ENCODE measurements at regions not wholly inside any gene's neighbourhood (a gene's known extent, or its start where the extent isn't known, plus 50 kb on each side); places are given as distances from the start of the nearest gene placed in this dataset.

- no peak overlapping the region for H3K27ac ChIP-seq
- DNase-seq (ENCODE audit: low read depth, low spot score), result no peak
Measured at GRCh38 chr13:62022369-62022768, 606.7 kb upstream of the PCDH20 start.

- H3K27ac ChIP-seq, result no peak overlapping the region
- no peak for DNase-seq (ENCODE audit: low read depth, low spot score)
Measured at GRCh38 chr13:62019858-62020257, 604.2 kb upstream of the PCDH20 start.

GRCh38 chr13:62014299-62014698, 598.6 kb upstream of the PCDH20 start:
- H3K27ac ChIP-seq, result no peak overlapping the region
- no peak for DNase-seq (ENCODE audit: low read depth, low spot score)

GRCh38 chr13:62003452-62003851, 587.8 kb upstream of the PCDH20 start:
- H3K27ac ChIP-seq, result no peak overlapping the region
- no peak for DNase-seq (ENCODE audit: low read depth, low spot score)

GRCh38 chr13:61994174-61994573, 578.5 kb upstream of the PCDH20 start:
- no peak for DNase-seq (ENCODE audit: low read depth, low spot score)

GRCh38 chr13:61989978-61990377, 574.3 kb upstream of the PCDH20 start:
- DNase-seq (ENCODE audit: low read depth, low spot score), result no peak

More at GRCh38 chr13:61994174-61994573, 578.5 kb upstream of the PCDH20 start:
- H3K27ac ChIP-seq, result no peak overlapping the region

GRCh38 chr13:61988810-61989209, 573.2 kb upstream of the PCDH20 start:
- no peak for DNase-seq (ENCODE audit: low read depth, low spot score)
- no peak overlapping the region for H3K27ac ChIP-seq

More at GRCh38 chr13:61989978-61990377, 574.3 kb upstream of the PCDH20 start:
- H3K27ac ChIP-seq, result no peak overlapping the region

GRCh38 chr13:61975001-61975400, 559.4 kb upstream of the PCDH20 start:
- no peak for DNase-seq (ENCODE audit: low read depth, low spot score)
- H3K27ac ChIP-seq, result no peak overlapping the region

- no peak for DNase-seq (ENCODE audit: low read depth, low spot score)
- H3K27ac ChIP-seq, result no peak overlapping the region
Measured at GRCh38 chr13:61965756-61966155, 550.1 kb upstream of the PCDH20 start.

- H3K27ac ChIP-seq, result no peak overlapping the region
- no peak for DNase-seq (ENCODE audit: low read depth, low spot score)
Measured at GRCh38 chr13:61960981-61961380, 545.3 kb upstream of the PCDH20 start.

- DNase-seq (ENCODE audit: low read depth, low spot score), result no peak
- H3K27ac ChIP-seq, result no peak overlapping the region
Measured at GRCh38 chr13:61954092-61954491, 538.4 kb upstream of the PCDH20 start.

- H3K27ac ChIP-seq, result no peak overlapping the region
- no peak for DNase-seq (ENCODE audit: low read depth, low spot score)
Measured at GRCh38 chr13:61950828-61951227, 535.2 kb upstream of the PCDH20 start.

GRCh38 chr13:61944329-61944929, 528.8 kb upstream of the PCDH20 start:
- H3K27ac ChIP-seq, result no peak overlapping the region
- DNase-seq (ENCODE audit: low read depth, low spot score), result no peak

GRCh38 chr13:61935710-61936109, 520.1 kb upstream of the PCDH20 start:
- no peak overlapping the region for H3K27ac ChIP-seq
- DNase-seq (ENCODE audit: low read depth, low spot score), result no peak

- no peak for DNase-seq (ENCODE audit: low read depth, low spot score)
- H3K27ac ChIP-seq, result no peak overlapping the region
Measured at GRCh38 chr13:61927648-61928047, 512.0 kb upstream of the PCDH20 start.

- DNase-seq (ENCODE audit: low read depth, low spot score), result no peak
- no peak overlapping the region for H3K27ac ChIP-seq
Measured at GRCh38 chr13:61918841-61919240, 503.2 kb upstream of the PCDH20 start.

- DNase-seq (ENCODE audit: low read depth, low spot score), result no peak
- H3K27ac ChIP-seq, result no peak overlapping the region
Measured at GRCh38 chr13:61916483-61916882, 500.8 kb upstream of the PCDH20 start.

- no peak for DNase-seq (ENCODE audit: low read depth, low spot score)
- H3K27ac ChIP-seq, result no peak overlapping the region
Measured at GRCh38 chr13:61913183-61913582, 497.5 kb upstream of the PCDH20 start.

- no peak for DNase-seq (ENCODE audit: low read depth, low spot score)
- H3K27ac ChIP-seq, result no peak overlapping the region
Measured at GRCh38 chr13:61908906-61909615, 493.4 kb upstream of the PCDH20 start.

- DNase-seq (ENCODE audit: low read depth, low spot score), result no peak
- H3K27ac ChIP-seq, result no peak overlapping the region
Measured at GRCh38 chr13:61905054-61905453, 489.4 kb upstream of the PCDH20 start.

GRCh38 chr13:61901946-61902541, 486.4 kb upstream of the PCDH20 start:
- no peak for DNase-seq (ENCODE audit: low read depth, low spot score)
- no peak overlapping the region for H3K27ac ChIP-seq

GRCh38 chr13:61900033-61900432, 484.4 kb upstream of the PCDH20 start:
- H3K27ac ChIP-seq, result no peak overlapping the region

More at GRCh38 chr13:61900033-61900432, 484.4 kb upstream of the PCDH20 start:
- DNase-seq (ENCODE audit: low read depth, low spot score), result no peak
